Brain microvascular endothelial cell (primary cell): ENCODE measurements at regions not wholly inside any gene's neighbourhood (a gene's known extent, or its start where the extent isn't known, plus 50 kb on each side); places are given as distances from the start of the nearest gene placed in this dataset.

Source experiments
- DNase-seq: peaks from one replicate; pipeline ENCODE4 v3.0.0-alpha.2; 2020
- H3K27ac ChIP-seq: fragments of 250-450 bp; sonication (Bioruptor Pico); 2 replicates; pipeline ENCODE4 v1.5.1; 2020; ENCODE audit warnings: mild to moderate bottlenecking, moderate library complexity
- H3K27me3 ChIP-seq: fragments of 250-450 bp; sonication (Bioruptor Pico); replicated peaks from 2 replicates; pipeline ENCODE4 v1.5.1; 2020; ENCODE audit warnings: mild to moderate bottlenecking
- H3K36me3 ChIP-seq: fragments of 250-450 bp; sonication (Bioruptor Pico); replicated peaks from 2 replicates; pipeline ENCODE4 v1.5.1; 2020; ENCODE audit warnings: mild to moderate bottlenecking
- H3K4me3 ChIP-seq: 2 replicates; pipeline ENCODE4 v1.5.1; 2011; ENCODE audit warnings: low read depth, mild to moderate bottlenecking, control low read depth, low read length, moderate library complexity
- CTCF ChIP-seq: IDR thresholded peaks from 2 replicates; pipeline ENCODE4 v1.5.1; 2011; ENCODE audit warnings: low read depth, mild to moderate bottlenecking, moderate library complexity, low read length, control low read depth, inconsistent platforms; ENCODE audit errors: missing control alignments
- in situ Hi-C: cut with HindIII; loops from 2 replicates; pipeline ENCODE4 v1.10.0; 2017; ENCODE audit warnings: low sequenced_read_pairs, low pct_ligation_motif_present

- no peak for TF ChIP-seq CTCF
- Histone ChIP-seq H3K27me3 (no peaks in the 10 kb centered on the region), H3K4me3 (no peak overlapping the region), H3K36me3 (no peaks in the 10 kb centered on the region), H3K27ac (no peak overlapping the region)
- DNase-seq: no peak
- in situ Hi-C loops: no loop called here
These were observed 583.6 kb downstream of the OLFM4 start for GRCh38 chr13:53612200-53612599.

- no peak for TF ChIP-seq CTCF
- no peak for DNase-seq
- Histone ChIP-seq H3K4me3 (no peak overlapping the region), H3K27me3 (no peaks in the 10 kb centered on the region), H3K27ac (no peak overlapping the region), H3K36me3 (no peaks in the 10 kb centered on the region)
- in situ Hi-C loops: no loop called here
These were observed 593.8 kb downstream of the OLFM4 start for GRCh38 chr13:53622456-53622855.

- Histone ChIP-seq H3K4me3 (no peak overlapping the region), H3K27ac (no peak overlapping the region), H3K27me3 (no peaks in the 10 kb centered on the region), H3K36me3 (no peaks in the 10 kb centered on the region)
- in situ Hi-C loops: no loop called here
- DNase-seq: no peak
- no peak for TF ChIP-seq CTCF
These were observed 594.5 kb downstream of the OLFM4 start for GRCh38 chr13:53623146-53623545.

- H3K27ac ChIP-seq: no peak overlapping the region
- no peaks in the 10 kb centered on the region for H3K27me3 ChIP-seq
- in situ Hi-C loops: no loop called here
- H3K4me3 ChIP-seq: no peak overlapping the region
- TF ChIP-seq CTCF: no peak
- H3K36me3 ChIP-seq: no peaks in the 10 kb centered on the region
- DNase-seq: no peak
These were observed 602.9 kb downstream of the OLFM4 start for GRCh38 chr13:53631511-53631910.

- Histone ChIP-seq H3K4me3 (no peak overlapping the region), H3K27ac (no peak overlapping the region), H3K27me3 (no peaks in the 10 kb centered on the region), H3K36me3 (no peaks in the 10 kb centered on the region)
- DNase-seq: no peak
- in situ Hi-C loops: no loop called here
- TF ChIP-seq CTCF: no peak
These were observed 609.4 kb downstream of the OLFM4 start for GRCh38 chr13:53638040-53638439.

- TF ChIP-seq CTCF: no peak
These were observed 613.7 kb downstream of the OLFM4 start for GRCh38 chr13:53642306-53642705.

More at GRCh38 chr13:53642306-53642705, 613.7 kb downstream of the OLFM4 start:
- no peak for DNase-seq
- H3K4me3 ChIP-seq: no peak overlapping the region
- in situ Hi-C loops: no loop called here
- H3K36me3 ChIP-seq: no peaks in the 10 kb centered on the region
- H3K27ac ChIP-seq: no peak overlapping the region
- H3K27me3 ChIP-seq: no peaks in the 10 kb centered on the region
